A549 (cell line): ENCODE measurements at regions not wholly inside any gene's neighbourhood (a gene's known extent, or its start where the extent isn't known, plus 50 kb on each side); places are given as distances from the start of the nearest gene placed in this dataset.
A peak's percentile ranks its signal among the peaks of the same experiment; 100 is the strongest.

ENCODE experiments used
- ATAC-seq, 2 experiments: fragments of 200-7000 bp in 1 of 2; fragments of >200 bp in 1 of 2; cut with Nextera tagmentation in 1 of 2; cut with Tn5 transposase in 1 of 2; 3 replicates each; pipeline versions ENCODE4 v1.8.0 to v1.9.1; 2018 to 2020; ENCODE audit warnings: mild to moderate bottlenecking in 1 of 2, moderate library complexity in 1 of 2
- CTCF ChIA-PET: fragments of 300-600 bp; sonication (Branson Sonifier 250); formaldehyde crosslinking; extraction: SDS; loops from one replicate; lab custom pipeline; 2021; ENCODE audit warnings: antibody characterized with exemption, inconsistent platforms; lab: Yijun Ruan, JAX
- POLR2A ChIA-PET: fragments of 350-600 bp; formaldehyde crosslinking; extraction: SDS; loops from one replicate; lab custom pipeline; 2021; ENCODE audit warnings: antibody characterized with exemption, inconsistent platforms; lab: Yijun Ruan, JAX
- DNase-seq, 2 experiments: peaks; one replicate each; pipeline versions ENCODE4 v3.0.0 to v3.0.0-alpha.2; 2011 to 2016; ENCODE audit warnings: low read depth in 1 of 2, low spot score in 1 of 2
- FAIRE-seq: peaks from 2 replicates; lab custom pipeline; 2011; peaks lifted over from hg19 to GRCh38; lab: Jason Lieb, UNC
- H3K27ac ChIP-seq, 2 experiments: fragments of >200 bp; sonication (Bioruptor Twin); formaldehyde crosslinking; 3 replicates each; pipeline ENCODE4 v1.5.1; 2016 to 2017
- H3K4me1 ChIP-seq: fragments of >200 bp; sonication (Bioruptor Twin); formaldehyde crosslinking; 3 replicates; pipeline ENCODE4 v1.6.1; 2016
- H3K4me2 ChIP-seq: fragments of >200 bp; sonication (Bioruptor Twin); formaldehyde crosslinking; 3 replicates; pipeline ENCODE4 v1.6.1; 2016
- H3K4me3 ChIP-seq: fragments of >200 bp; sonication (Bioruptor Twin); formaldehyde crosslinking; 3 replicates; pipeline ENCODE4 v1.5.1; 2016
- H3K9me3 ChIP-seq: fragments of >200 bp; sonication (Bioruptor Twin); formaldehyde crosslinking; 3 replicates; pipeline ENCODE4 v1.6.1; 2016
- BHLHE40 ChIP-seq: IDR thresholded peaks from 2 replicates; pipeline ENCODE4 v1.6.1; 2012; ENCODE audit warnings: low read depth, low read length, inconsistent platforms
- CHD2 ChIP-seq: fragments of 150-350 bp; IDR thresholded peaks from 2 replicates; pipeline ENCODE4 v1.6.1; 2014; ENCODE audit warnings: low read length; ENCODE audit not compliant: partially characterized antibody
- EHMT2 ChIP-seq: fragments of 200-600 bp; sonication (generic); IDR thresholded peaks from 2 replicates; pipeline ENCODE4 v1.6.1; 2016; ENCODE audit warnings: antibody characterized with exemption, low read depth, mild to moderate bottlenecking, moderate library complexity
- FOSL2 ChIP-seq, 2 experiments: fragments of 450-650 bp in 1 of 2; fragments of >200 bp in 1 of 2; sonication (Bioruptor Twin) in 1 of 2; formaldehyde crosslinking; IDR thresholded peaks; 2 replicates each; pipeline versions ENCODE4 v1.5.0 to v1.6.1; 2016 to 2020; ENCODE audit warnings: mild to moderate bottlenecking in 1 of 2, moderate library complexity in 1 of 2
- FOXS1 ChIP-seq: fragments of 250-450 bp; sonication (Bioruptor Pico); IDR thresholded peaks from 2 replicates; pipeline ENCODE4 v1.5.0; 2020; ENCODE audit warnings: mild to moderate bottlenecking, moderate library complexity
- GATA3 ChIP-seq: IDR thresholded peaks from 2 replicates; pipeline ENCODE4 v1.6.1; 2012; ENCODE audit warnings: borderline replicate concordance
- HDAC2 ChIP-seq: fragments of 200-600 bp; sonication (generic); IDR thresholded peaks from 2 replicates; pipeline ENCODE4 v1.6.1; 2016
- HOXA7 ChIP-seq: fragments of 250-450 bp; sonication (Bioruptor Pico); IDR thresholded peaks from 2 replicates; pipeline ENCODE4 v1.5.0; 2020; ENCODE audit warnings: mild to moderate bottlenecking, moderate library complexity
- HOXB13 ChIP-seq: fragments of 250-450 bp; sonication (Bioruptor Pico); IDR thresholded peaks from 2 replicates; pipeline ENCODE4 v1.5.0; 2020; ENCODE audit warnings: low read depth, mild to moderate bottlenecking, moderate library complexity
- KDM5A ChIP-seq: fragments of 200-600 bp; sonication (generic); IDR thresholded peaks from 2 replicates; pipeline ENCODE4 v1.6.1; 2016; ENCODE audit warnings: antibody characterized with exemption, mild to moderate bottlenecking
- MAZ ChIP-seq: fragments of 150-350 bp; IDR thresholded peaks from 2 replicates; pipeline ENCODE4 v1.6.1; 2014; ENCODE audit warnings: antibody characterized with exemption, low read depth, low read length, borderline replicate concordance
- MYC ChIP-seq: IDR thresholded peaks from 2 replicates; pipeline ENCODE4 v1.6.1; 2012; ENCODE audit warnings: mild to moderate bottlenecking, inconsistent platforms, low read length, improper control_type of control experiment, borderline replicate concordance
- NR3C1 ChIP-seq: fragments of >200 bp; sonication (Bioruptor Twin); formaldehyde crosslinking; IDR thresholded peaks from 3 replicates; pipeline ENCODE4 v1.6.1; 2017
- RAD21 ChIP-seq, 2 experiments: fragments of >200 bp in 1 of 2; sonication (Bioruptor Twin) in 1 of 2; formaldehyde crosslinking in 1 of 2; IDR thresholded peaks in 1 of 2; conservative IDR thresholded peaks in 1 of 2; 2 replicates in 1 of 2; 3 replicates in 1 of 2; pipeline ENCODE4 v1.6.1; 2012 to 2018; ENCODE audit warnings: inconsistent platforms in 1 of 2
- RCOR1 ChIP-seq: fragments of 150-350 bp; IDR thresholded peaks from 2 replicates; pipeline ENCODE4 v1.6.1; 2014; ENCODE audit warnings: antibody characterized with exemption, low read length, low read depth
- RFX5 ChIP-seq: fragments of 450-650 bp; IDR thresholded peaks from 2 replicates; pipeline ENCODE4 v1.7.1; 2014; ENCODE audit warnings: antibody characterized with exemption, mild to moderate bottlenecking, moderate library complexity
- RNF2 ChIP-seq: fragments of 200-600 bp; sonication (generic); IDR thresholded peaks from 2 replicates; pipeline ENCODE4 v1.6.1; 2016; ENCODE audit warnings: low read depth, mild to moderate bottlenecking, antibody characterized with exemption, moderate library complexity, borderline replicate concordance
- SREBF2 ChIP-seq: fragments of 450-650 bp; IDR thresholded peaks from 2 replicates; pipeline ENCODE4 v1.6.1; 2014; ENCODE audit warnings: mild to moderate bottlenecking, moderate library complexity
- ZNF302 ChIP-seq: fragments of 250-450 bp; sonication (Bioruptor Pico); IDR thresholded peaks from 2 replicates; pipeline ENCODE4 v1.9.0; 2021; ENCODE audit warnings: inconsistent platforms, mild to moderate bottlenecking, moderate library complexity
- WGBS: methylation state at CpG from one replicate; pipeline ENCODE4 v1.1.6; 2017; ENCODE audit errors: missing lambda C conversion rate; 5-methylcytosine and 5-hydroxymethylcytosine counted together
- TF ChIP-seq, protein P1 (sequence below): fragments of 250-450 bp; sonication (Bioruptor Pico); IDR thresholded peaks from 2 replicates; pipeline ENCODE4 v1.5.0; 2020; ENCODE audit warnings: low read depth, mild to moderate bottlenecking, moderate library complexity
- TF ChIP-seq, protein P2 (sequence below): fragments of 250-450 bp; sonication (Bioruptor Pico); IDR thresholded peaks from 2 replicates; pipeline ENCODE4 v1.5.0; 2021; ENCODE audit warnings: mild to moderate bottlenecking, moderate library complexity, borderline replicate concordance

DNA sequence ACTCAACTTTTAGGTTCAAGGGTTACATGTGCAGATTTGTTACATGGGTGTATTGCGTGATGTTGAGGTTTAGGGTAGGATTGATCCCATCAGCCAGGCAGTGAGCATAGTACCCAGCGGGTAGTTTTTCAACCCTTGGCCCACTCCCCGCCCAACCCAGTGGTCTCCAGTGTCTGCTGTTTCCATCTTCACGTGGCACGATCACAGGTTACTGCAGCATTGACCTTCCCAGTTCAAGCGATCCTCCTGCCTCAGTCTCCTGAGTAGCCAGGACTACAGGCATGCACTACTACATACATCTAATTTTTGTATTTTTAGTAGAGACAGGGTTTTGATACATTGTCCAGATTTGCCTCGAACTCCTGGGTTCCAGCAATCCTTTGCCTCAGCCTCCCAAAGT is 905.7 kb upstream of the ZNF722 start:
- Histone ChIP-seq H3K4me2 (no peak overlapping the region), H3K9me3 (peaks cover 24% of the 10 kb centered on the region), H3K27ac (no peak overlapping the region), H3K4me3 (no peak overlapping the region), H3K4me1 (no peaks in the 10 kb centered on the region)
- DNase-seq (no peak), ATAC-seq (no peak), FAIRE-seq (no peak)
- ChIA-PET CTCF (no interaction called here), POLR2A (no interaction called here)
- no peak for TF ChIP-seq HDAC2
- no peak for TF ChIP-seq HOXA7 (CRISPR knock-in tag)
- no peak for TF ChIP-seq RCOR1
- TF ChIP-seq, protein P1, sequence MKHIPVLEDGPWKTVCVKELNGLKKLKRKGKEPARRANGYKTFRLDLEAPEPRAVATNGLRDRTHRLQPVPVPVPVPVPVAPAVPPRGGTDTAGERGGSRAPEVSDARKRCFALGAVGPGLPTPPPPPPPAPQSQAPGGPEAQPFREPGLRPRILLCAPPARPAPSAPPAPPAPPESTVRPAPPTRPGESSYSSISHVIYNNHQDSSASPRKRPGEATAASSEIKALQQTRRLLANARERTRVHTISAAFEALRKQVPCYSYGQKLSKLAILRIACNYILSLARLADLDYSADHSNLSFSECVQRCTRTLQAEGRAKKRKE (CRISPR knock-in tag): no peak
- TF ChIP-seq CHD2: no peak
- TF ChIP-seq GATA3: no peak
- TF ChIP-seq RFX5: no peak
- WGBS: 7% methylated on average over 7 of the region's 7 CpGs

DNA sequence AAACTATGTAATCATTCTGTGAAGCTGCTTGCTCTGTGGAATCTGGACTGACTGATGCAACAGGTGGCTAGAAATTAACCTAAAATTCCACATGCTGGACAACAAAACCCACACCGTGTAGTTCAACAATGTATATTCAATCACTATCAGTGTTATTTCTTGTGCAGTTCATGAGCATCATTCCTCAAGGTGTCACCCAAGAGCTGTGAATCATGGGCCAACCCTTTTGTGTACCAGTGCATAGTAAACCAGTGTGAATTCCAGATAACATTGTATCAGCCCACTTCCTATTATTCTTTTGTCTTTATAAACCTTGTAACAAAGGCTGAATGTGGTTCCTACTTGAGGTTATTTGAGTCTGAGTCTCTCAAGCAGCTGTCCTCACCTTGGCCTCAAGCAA is 905.2 kb upstream of the ZNF722 start:
- DNase-seq (peak in 1 of 2 experiments; percentile 4), ATAC-seq (no peak)
- POLR2A ChIA-PET: no interaction called here

DNA sequence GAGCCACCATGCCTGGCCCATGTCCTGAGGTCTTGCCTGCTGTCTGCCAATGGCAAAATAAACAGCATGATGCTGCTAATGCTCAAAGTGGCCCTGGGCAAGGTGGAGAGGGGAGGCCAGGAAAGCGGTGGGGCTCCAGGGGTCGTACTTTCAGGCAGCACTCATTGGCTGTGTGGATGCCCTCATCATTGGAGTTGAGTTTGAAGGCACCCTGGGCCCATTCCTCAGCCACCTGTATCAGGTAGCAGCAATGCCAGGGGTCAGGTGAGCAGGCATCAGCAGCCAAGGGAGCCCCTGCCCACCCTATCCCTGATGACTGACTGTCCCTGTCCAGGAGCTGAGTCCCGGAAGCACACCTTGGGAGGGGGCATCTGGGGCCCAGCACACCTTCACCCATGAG is 902.5 kb upstream of the ZNF722 start:
- 14% methylated on average over 3 of the region's 3 CpGs for WGBS
- H3K4me1 ChIP-seq: no peaks in the 10 kb centered on the region
- TF ChIP-seq EHMT2 (no peak), GATA3 (no peak), FOSL2 (IDR thresholded peaks at IDR 0.05) (no peak), FOSL2 (CRISPR knock-in tag; IDR thresholded peaks at IDR 0.05) (no peak), KDM5A (no peak), RFX5 (no peak), MYC (no peak), CHD2 (no peak), ZNF302 (CRISPR knock-in tag) (no peak)
- H3K4me2 ChIP-seq: no peak overlapping the region
- ChIA-PET CTCF (no interaction called here), POLR2A (no interaction called here)
- H3K9me3 ChIP-seq: peaks cover 4% of the 10 kb centered on the region; the same call in 2 of the 3 replicates
- H3K27ac ChIP-seq: no peak overlapping the region
- ATAC-seq (no peak), FAIRE-seq (no peak), DNase-seq (no peak)
- no peak overlapping the region for H3K4me3 ChIP-seq

More for the DNA sequence above, 905.2 kb upstream of the ZNF722 start:
- no peak for TF ChIP-seq RAD21 (conservative IDR thresholded peaks at IDR 0.05 in 1 of 2, IDR thresholded peaks at IDR 0.05 in 1 of 2)
- TF ChIP-seq HOXB13: no peak
- no peak for TF ChIP-seq RNF2
- TF ChIP-seq NR3C1: no peak
- TF ChIP-seq SREBF2: no peak
- no peak for TF ChIP-seq FOXS1 (CRISPR knock-in tag)
- no peak for TF ChIP-seq MAZ
- no peak for TF ChIP-seq BHLHE40
- TF ChIP-seq, protein P2, sequence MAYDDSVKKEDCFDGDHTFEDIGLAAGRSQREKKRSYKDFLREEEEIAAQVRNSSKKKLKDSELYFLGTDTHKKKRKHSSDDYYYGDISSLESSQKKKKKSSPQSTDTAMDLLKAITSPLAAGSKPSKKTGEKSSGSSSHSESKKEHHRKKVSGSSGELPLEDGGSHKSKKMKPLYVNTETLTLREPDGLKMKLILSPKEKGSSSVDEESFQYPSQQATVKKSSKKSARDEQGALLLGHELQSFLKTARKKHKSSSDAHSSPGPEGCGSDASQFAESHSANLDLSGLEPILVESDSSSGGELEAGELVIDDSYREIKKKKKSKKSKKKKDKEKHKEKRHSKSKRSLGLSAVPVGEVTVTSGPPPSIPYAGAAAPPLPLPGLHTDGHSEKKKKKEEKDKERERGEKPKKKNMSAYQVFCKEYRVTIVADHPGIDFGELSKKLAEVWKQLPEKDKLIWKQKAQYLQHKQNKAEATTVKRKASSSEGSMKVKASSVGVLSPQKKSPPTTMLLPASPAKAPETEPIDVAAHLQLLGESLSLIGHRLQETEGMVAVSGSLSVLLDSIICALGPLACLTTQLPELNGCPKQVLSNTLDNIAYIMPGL: no peak
- H3K4me1 ChIP-seq: no peaks in the 10 kb centered on the region
- no peak for FAIRE-seq
- WGBS: 0% methylated on average over 1 of the region's 1 CpG
- no peak overlapping the region for H3K27ac ChIP-seq
- no peak overlapping the region for H3K4me2 ChIP-seq
- no peak overlapping the region for H3K4me3 ChIP-seq
- peaks cover 21% of the 10 kb centered on the region for H3K9me3 ChIP-seq
- CTCF ChIA-PET: no interaction called here
